HepG2 (cell line): ENCODE measurements at regions not wholly inside any gene's neighbourhood (a gene's known extent, or its start where the extent isn't known, plus 50 kb on each side); places are given as distances from the start of the nearest gene placed in this dataset.
A peak's percentile ranks its signal among the peaks of the same experiment; 100 is the strongest.

Source experiments
- AKAP8 ChIP-seq: sonication (generic); formaldehyde crosslinking; IDR thresholded peaks from 2 replicates; pipeline ENCODE4 v1.5.1; 2020; ENCODE audit warnings: mild to moderate bottlenecking, missing genetic modification reagents
- CREB1 ChIP-seq, 2 experiments: fragments of 450-650 bp in 1 of 2; IDR thresholded peaks; 2 replicates each; pipeline ENCODE4 v1.6.1; 2016 to 2017; ENCODE audit warnings: control low read depth in 1 of 2, mild to moderate bottlenecking in 1 of 2, missing compliant biosample characterization in 1 of 2, missing genetic modification characterization in 1 of 2
- JUND ChIP-seq: sonication (generic); formaldehyde crosslinking; IDR thresholded peaks from 2 replicates; pipeline ENCODE4 v1.8.0; 2022; ENCODE audit warnings: mild to moderate bottlenecking, missing genetic modification reagents
- KDM2A ChIP-seq: sonication (generic); formaldehyde crosslinking; IDR thresholded peaks from 2 replicates; pipeline ENCODE4 v1.4.0; 2020; ENCODE audit warnings: low read depth, missing genetic modification reagents, borderline replicate concordance
- KLF13 ChIP-seq: sonication (generic); formaldehyde crosslinking; IDR thresholded peaks from 2 replicates; pipeline ENCODE4 v1.4.0; 2020; ENCODE audit warnings: mild to moderate bottlenecking, missing genetic modification reagents
- MTA1 ChIP-seq: sonication (generic); formaldehyde crosslinking; IDR thresholded peaks from 2 replicates; pipeline ENCODE4 v1.4.0; 2020; ENCODE audit warnings: missing genetic modification reagents, mild to moderate bottlenecking, borderline replicate concordance
- MTF2 ChIP-seq: sonication (generic); formaldehyde crosslinking; IDR thresholded peaks from 2 replicates; pipeline ENCODE4 v1.5.0; 2020; ENCODE audit warnings: missing genetic modification reagents, borderline replicate concordance
- NFE2L1 ChIP-seq: sonication (generic); formaldehyde crosslinking; IDR thresholded peaks from 2 replicates; pipeline ENCODE4 v1.4.0; 2020; ENCODE audit warnings: missing genetic modification reagents, mild to moderate bottlenecking, borderline replicate concordance
- PPARG ChIP-seq: conservative IDR thresholded peaks from 2 replicates; pipeline ENCODE4 v1.6.1; 2016; ENCODE audit warnings: missing biosample characterization, missing genetic modification reagents
- SMARCE1 ChIP-seq: fragments of 450-650 bp; IDR thresholded peaks from 2 replicates; pipeline ENCODE4 v1.6.1; 2017; ENCODE audit warnings: borderline replicate concordance
- SP1 ChIP-seq, 2 experiments: fragments of 450-650 bp in 1 of 2; sonication (generic) in 1 of 2; formaldehyde crosslinking in 1 of 2; IDR thresholded peaks; 2 replicates each; pipeline versions ENCODE4 v1.4.0 to v1.6.1; 2016 to 2020; ENCODE audit warnings: missing genetic modification reagents in 1 of 2
- SUZ12 ChIP-seq: fragments of 150-350 bp; IDR thresholded peaks from 2 replicates; pipeline ENCODE4 v1.6.1; 2014; ENCODE audit warnings: low read depth, low read length
- ZFP90 ChIP-seq: sonication (generic); formaldehyde crosslinking; IDR thresholded peaks from 2 replicates; pipeline ENCODE4 v1.8.0; 2022; ENCODE audit warnings: missing genetic modification reagents, mild to moderate bottlenecking, inconsistent platforms, borderline replicate concordance
- ZFX ChIP-seq: sonication (generic); formaldehyde crosslinking; IDR thresholded peaks from 2 replicates; pipeline ENCODE4 v1.4.0; 2020; ENCODE audit warnings: mild to moderate bottlenecking, low read depth, missing genetic modification reagents, moderate library complexity
- ZNF335 ChIP-seq: sonication (generic); formaldehyde crosslinking; IDR thresholded peaks from 2 replicates; pipeline ENCODE4 v1.4.0; 2020; ENCODE audit warnings: missing genetic modification reagents
- ZNF564 ChIP-seq: sonication (generic); formaldehyde crosslinking; IDR thresholded peaks from 2 replicates; pipeline ENCODE4 v1.8.1; 2023; ENCODE audit warnings: mild to moderate bottlenecking, missing genetic modification reagents
- ZNF615 ChIP-seq: sonication (generic); formaldehyde crosslinking; IDR thresholded peaks from 2 replicates; pipeline ENCODE4 v1.5.0; 2020; ENCODE audit warnings: mild to moderate bottlenecking, missing genetic modification reagents, borderline replicate concordance
- ZNF780A ChIP-seq: sonication (generic); formaldehyde crosslinking; IDR thresholded peaks from 2 replicates; pipeline ENCODE4 v1.8.0; 2022; ENCODE audit warnings: mild to moderate bottlenecking, missing genetic modification reagents, moderate library complexity
- ZNF878 ChIP-seq: sonication (generic); formaldehyde crosslinking; IDR thresholded peaks from 2 replicates; pipeline ENCODE4 v1.8.1; 2023; ENCODE audit warnings: mild to moderate bottlenecking, missing genetic modification reagents, moderate library complexity
- TF ChIP-seq, protein P1 (sequence below): sonication (generic); formaldehyde crosslinking; IDR thresholded peaks from 2 replicates; pipeline ENCODE4 v1.5.0; 2020; ENCODE audit warnings: missing genetic modification reagents, mild to moderate bottlenecking, borderline replicate concordance
- TF ChIP-seq, protein P2 (sequence below): sonication (generic); formaldehyde crosslinking; IDR thresholded peaks from 2 replicates; pipeline ENCODE4 v1.4.0; 2020; ENCODE audit warnings: mild to moderate bottlenecking, missing genetic modification reagents

DNA sequence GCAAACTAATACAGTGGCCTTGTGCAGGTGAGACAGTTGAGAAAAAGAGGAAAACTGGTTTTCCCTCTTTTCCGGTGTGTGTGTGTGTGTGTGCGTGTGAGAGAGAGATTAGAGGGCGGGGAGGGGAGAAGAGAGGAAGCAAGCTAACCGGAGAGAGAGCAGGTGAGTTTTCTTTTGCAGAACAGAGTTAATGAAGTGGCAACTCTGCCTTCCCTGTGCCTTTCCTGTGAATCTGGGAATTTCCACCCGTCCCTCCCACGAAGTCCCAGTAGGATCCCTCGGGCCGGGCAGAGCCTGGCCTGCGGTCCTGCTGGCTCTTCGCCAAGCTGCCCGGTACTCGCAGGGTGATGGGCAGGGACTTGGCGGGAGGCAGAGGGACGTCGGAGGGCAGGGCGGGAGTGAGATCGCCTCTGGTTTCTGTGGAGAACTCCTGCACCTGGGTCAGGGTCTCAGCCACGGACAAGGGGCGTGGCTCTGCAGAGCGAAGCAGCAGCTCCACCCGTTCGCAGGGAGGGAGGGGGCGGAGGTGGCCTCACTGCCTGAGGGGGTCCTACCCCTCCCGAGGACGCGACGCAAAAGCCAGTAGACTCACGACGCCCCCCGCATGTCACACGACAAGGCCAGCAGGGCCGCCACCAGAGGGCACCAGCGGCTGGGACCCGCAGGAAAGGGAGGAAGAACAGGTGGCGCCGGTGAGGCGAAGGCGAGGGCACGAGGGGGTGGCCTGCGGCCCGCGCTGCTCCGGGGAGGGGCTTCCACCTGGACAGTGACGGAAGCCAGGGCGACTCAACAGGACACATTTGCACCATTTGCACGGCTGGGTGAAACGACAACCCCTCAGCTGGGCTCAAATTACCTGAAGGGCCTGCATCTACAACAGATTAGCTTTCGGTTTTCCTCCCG lies 51.2 kb upstream of the RNF182 start (continued):
- TF ChIP-seq, protein P1, sequence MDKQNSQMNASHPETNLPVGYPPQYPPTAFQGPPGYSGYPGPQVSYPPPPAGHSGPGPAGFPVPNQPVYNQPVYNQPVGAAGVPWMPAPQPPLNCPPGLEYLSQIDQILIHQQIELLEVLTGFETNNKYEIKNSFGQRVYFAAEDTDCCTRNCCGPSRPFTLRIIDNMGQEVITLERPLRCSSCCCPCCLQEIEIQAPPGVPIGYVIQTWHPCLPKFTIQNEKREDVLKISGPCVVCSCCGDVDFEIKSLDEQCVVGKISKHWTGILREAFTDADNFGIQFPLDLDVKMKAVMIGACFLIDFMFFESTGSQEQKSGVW (CRISPR knock-in tag): no peak
- no peak for TF ChIP-seq ZNF335 (CRISPR knock-in tag)
- peak; percentile 76 for TF ChIP-seq PPARG (CRISPR knock-in tag)
- TF ChIP-seq ZNF878 (CRISPR knock-in tag): peak; percentile 96
- TF ChIP-seq ZFP90 (CRISPR knock-in tag): peak; percentile 73; the same call in 1 of the 2 replicates
- TF ChIP-seq, protein P2, sequence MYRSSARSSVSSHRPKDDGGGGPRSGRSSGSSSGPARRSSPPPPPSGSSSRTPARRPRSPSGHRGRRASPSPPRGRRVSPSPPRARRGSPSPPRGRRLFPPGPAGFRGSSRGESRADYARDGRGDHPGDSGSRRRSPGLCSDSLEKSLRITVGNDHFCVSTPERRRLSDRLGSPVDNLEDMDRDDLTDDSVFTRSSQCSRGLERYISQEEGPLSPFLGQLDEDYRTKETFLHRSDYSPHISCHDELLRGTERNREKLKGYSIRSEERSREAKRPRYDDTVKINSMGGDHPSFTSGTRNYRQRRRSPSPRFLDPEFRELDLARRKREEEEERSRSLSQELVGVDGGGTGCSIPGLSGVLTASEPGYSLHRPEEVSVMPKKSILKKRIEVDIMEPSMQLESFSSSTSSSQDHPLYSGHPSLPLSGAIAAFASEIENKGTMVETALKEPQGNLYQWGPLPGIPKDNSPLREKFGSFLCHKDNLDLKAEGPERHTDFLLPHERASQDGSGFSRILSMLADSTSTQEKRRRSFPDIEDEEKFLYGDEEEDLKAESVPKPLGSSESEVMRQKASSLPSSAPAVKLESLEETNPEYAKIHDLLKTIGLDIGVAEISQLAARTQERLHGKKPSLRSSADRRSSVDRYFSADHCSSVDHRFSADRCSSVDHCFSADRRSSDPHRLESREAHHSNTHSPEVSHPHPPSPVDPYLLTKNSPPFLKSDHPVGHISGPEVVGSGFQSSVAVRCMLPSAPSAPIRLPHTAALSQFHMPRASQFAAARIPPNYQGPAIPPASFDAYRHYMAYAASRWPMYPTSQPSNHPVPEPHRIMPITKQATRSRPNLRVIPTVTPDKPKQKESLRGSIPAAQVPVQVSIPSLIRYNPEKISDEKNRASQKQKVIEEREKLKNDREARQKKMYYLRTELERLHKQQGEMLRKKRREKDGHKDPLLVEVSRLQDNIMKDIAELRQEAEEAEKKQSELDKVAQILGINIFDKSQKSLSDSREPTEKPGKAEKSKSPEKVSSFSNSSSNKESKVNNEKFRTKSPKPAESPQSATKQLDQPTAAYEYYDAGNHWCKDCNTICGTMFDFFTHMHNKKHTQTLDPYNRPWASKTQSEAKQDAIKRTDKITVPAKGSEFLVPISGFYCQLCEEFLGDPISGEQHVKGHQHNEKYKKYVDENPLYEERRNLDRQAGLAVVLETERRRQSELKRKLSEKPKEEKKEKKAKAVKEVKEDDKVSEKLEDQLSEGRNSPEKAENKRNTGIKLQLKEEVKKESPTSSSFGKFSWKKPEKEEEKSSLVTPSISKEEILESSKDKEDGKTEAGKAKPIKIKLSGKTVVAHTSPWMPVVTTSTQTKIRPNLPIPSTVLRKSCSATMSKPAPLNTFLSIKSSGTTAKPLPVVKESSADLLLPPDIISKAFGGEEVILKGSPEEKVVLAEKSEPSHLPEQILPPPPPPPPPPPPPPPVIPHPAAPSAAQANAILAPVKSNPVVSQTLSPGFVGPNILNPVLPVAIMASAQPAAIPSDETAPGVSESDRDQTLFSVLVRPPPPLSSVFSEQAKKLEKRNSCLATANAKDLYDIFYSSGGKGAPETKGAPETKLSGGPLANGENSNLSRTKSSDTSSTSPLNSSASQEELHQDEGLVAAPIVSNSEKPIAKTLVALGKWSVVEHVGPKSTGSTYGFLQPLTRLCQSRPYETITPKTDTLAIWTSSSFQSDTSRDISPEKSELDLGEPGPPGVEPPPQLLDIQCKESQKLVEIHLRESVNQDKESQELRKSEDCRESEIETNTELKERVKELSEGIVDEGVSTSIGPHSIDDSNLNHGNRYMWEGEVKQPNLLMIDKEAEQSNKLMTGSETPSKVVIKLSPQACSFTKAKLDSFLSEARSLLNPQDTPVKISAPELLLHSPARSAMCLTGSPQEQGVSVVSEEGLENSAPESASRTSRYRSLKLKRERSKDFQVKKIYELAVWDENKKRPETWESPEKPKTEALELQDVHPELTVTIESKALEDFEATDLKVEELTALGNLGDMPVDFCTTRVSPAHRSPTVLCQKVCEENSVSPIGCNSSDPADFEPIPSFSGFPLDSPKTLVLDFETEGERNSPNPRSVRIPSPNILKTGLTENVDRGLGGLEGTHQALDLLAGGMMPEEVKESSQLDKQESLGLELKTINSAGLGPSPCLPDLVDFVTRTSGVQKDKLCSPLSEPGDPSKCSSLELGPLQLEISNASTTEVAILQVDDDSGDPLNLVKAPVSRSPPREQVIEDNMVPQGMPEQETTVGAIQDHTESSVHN (CRISPR knock-in tag): no peak
- peak; percentile 96 for TF ChIP-seq KDM2A (CRISPR knock-in tag)
- peak; percentile 93 for TF ChIP-seq ZNF615
- TF ChIP-seq AKAP8 (CRISPR knock-in tag): no peak
- no peak for TF ChIP-seq SP1 (IDR thresholded peaks at IDR 0.05)
- peak; percentile 69 for TF ChIP-seq SP1 (CRISPR knock-in tag; IDR thresholded peaks at IDR 0.05)
- peak; percentile 92 for TF ChIP-seq ZFX
- TF ChIP-seq CREB1 (IDR thresholded peaks at IDR 0.05): no peak
- TF ChIP-seq CREB1 (CRISPR knock-in tag; IDR thresholded peaks at IDR 0.05): no peak; the same call in 1 of the 2 replicates
- peak; percentile 93; the same call in 1 of the 2 replicates for TF ChIP-seq MTA1 (CRISPR knock-in tag)
- no peak for TF ChIP-seq SUZ12
- peak; percentile 91; the same call in 1 of the 2 replicates for TF ChIP-seq ZNF564 (CRISPR knock-in tag)
- peak; percentile 59; the same call in 1 of the 2 replicates for TF ChIP-seq JUND (CRISPR knock-in tag)
- peak; percentile 92; the same call in 1 of the 2 replicates for TF ChIP-seq NFE2L1 (CRISPR knock-in tag)
- TF ChIP-seq MTF2 (CRISPR knock-in tag): peak; percentile 85; the same call in 1 of the 2 replicates
- peak; percentile 89; the same call in 1 of the 2 replicates for TF ChIP-seq KLF13 (CRISPR knock-in tag)
- peak; percentile 91 for TF ChIP-seq ZNF780A (CRISPR knock-in tag)
- no peak for TF ChIP-seq SMARCE1
